NOMO-1 (cell line): ENCODE measurements at regions not wholly inside any gene's neighbourhood (a gene's known extent, or its start where the extent isn't known, plus 50 kb on each side); places are given as distances from the start of the nearest gene placed in this dataset.

ENCODE experiments used
- DNase-seq, 2 experiments: peaks; one replicate each; lab custom pipeline; 2025; ENCODE audit not compliant: unreplicated experiment in 2 of 2; lab: John Stamatoyannopoulos, UW

- no peak for DNase-seq
These were observed 152.4 kb downstream of the TOMM20 start for GRCh38 chr1:234975941-234976860.

- DNase-seq, result peak; percentile 67 to 97
These were observed 153.3 kb downstream of the TOMM20 start for GRCh38 chr1:234975122-234975940.

- DNase-seq, result no peak
These were observed 155.0 kb downstream of the TOMM20 start for GRCh38 chr1:234973426-234974250.

- no peak for DNase-seq
These were observed 156.0 kb downstream of the TOMM20 start for GRCh38 chr1:234972411-234973191.

- DNase-seq, result no peak
These were observed 156.9 kb downstream of the TOMM20 start for GRCh38 chr1:234971586-234972297.

GRCh38 chr1:234970731-234971476 lies 157.7 kb downstream of the TOMM20 start:
- no peak for DNase-seq

GRCh38 chr1:234970401-234970730 lies 158.3 kb downstream of the TOMM20 start:
- no peak for DNase-seq

DNA sequence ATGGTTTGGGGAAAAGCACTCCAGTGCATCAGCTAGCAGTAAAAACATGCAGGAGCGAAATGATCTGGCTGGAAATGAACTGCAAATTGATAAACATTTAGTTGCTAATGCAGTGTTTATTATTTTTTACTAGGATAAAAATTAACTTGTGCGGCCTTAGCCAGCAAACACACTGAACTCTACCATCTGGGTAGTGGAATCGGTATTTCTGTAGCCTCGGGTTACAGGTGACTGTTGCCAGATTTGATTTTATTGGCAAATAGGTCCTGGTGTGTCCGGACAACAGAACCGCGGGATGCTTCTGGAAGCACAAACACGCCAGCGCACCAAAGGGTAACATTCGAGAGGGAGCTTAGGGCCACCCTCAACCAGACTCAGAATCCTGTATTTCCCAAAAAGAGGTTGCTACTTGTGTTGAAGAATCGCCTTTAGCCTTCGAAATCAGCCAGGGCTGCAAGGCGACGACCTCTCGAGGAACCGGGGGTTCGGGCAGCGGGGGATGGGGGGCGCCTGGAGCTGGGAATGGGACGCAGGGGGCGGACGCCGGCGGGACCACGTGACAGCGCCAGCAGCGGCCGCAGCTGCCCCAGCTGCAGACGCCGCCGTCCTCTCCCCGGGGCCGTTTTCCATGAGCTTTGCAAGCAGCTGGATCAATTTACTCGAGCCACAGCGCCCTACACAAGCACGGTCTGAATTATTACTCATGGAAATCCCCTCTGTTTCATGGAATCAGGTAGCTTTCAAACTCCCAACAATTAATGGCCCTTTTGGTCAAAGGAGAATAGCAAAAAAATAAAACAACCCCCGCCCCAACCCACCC lies 158.8 kb downstream of the TOMM20 start:
- DNase-seq, result no peak

- DNase-seq, result no peak
These were observed 159.6 kb downstream of the TOMM20 start for GRCh38 chr1:234969011-234969441.

GRCh38 chr1:234968451-234968850 lies 160.2 kb downstream of the TOMM20 start:
- no peak for DNase-seq

GRCh38 chr1:234967121-234967520 lies 161.5 kb downstream of the TOMM20 start:
- no peak for DNase-seq

DNA sequence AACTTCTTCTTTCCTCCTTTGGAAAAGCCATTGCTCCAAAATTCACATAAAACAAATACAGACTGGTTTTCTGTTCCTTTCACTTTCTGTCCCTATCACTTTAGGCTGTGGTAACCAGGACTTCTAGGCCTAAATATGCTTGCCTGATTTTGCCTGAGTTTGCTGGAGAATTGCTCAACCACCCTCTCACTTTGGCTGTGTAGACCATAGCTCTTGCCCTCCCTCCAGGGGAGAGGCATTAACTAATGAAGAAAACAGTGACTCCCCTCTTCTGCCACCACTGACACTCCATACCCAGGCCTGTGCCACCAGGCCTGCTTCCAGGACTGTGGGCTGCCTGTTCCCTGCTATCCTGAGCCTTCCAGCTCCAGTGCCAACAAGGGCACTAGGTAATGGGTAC lies 163.5 kb downstream of the TOMM20 start:
- DNase-seq, result peak; percentile 73 to 77

DNA sequence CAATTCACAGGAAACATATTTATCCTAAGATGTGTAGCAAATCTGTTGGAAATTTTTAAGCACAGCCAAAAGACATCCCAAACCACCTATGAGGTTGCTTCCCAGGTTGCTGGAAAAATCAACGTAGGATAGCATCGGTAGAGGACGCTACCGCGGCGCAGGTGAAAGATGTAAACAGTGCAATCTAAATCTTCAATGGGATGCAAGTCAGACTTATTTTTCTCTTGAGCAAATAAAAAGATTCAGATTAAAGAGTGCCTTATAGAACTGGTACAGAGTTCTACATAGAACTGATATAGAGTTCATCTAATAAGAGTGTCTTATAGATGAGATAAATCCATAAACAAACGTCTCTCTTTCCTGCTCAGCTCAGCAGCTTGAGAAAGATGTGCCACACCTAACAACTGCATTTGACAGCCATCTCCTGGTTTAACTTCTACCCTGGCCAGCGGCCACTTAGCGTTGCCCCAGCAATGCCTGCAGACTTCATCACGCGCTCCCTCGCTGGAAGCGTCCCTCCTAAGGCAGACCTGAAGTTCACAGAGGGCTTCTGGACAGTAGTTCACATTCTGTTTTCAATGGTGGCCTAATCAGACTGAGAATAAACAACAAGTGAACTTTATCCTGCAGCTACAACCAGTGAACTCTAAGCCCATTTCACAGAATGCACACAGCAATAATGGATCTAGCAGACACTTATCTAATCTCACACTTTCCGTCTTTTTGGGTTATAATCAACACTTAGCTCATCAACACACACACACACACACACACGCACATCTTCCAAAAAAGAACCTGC lies 164.5 kb downstream of the TOMM20 start:
- no peak for DNase-seq

DNA sequence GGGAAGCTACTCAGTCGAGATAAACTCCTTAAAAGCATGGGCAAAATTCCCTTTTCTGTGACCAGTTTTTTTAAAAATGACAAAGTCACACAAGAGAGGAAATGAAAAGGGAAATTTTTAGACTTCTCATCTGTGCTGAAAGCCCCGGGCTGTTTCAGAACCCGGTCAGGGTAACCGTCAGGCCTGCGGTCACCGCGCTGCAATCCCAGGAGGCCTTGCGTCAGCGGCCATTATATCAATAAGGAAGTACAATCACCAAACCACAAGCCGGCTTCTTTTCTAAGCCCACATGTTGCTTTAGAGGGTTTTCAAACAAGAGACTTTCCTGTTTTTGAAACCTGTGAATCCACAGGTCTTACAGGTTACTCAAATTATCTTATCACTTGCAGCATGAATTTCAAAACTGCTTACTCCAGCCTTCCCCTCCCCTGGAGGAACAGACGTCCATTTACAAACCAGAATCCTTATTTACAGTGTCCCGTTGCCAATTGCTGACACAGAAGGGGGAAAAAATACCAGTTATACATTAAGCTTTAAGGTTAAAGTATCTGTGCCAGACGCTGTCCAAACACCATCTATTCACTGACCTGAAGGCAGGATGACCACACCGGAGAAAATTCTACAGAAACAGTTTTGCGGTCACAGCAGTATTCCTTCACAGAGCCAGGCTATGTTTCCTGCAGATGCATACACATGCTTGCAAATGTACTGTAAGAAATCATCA lies 165.3 kb downstream of the TOMM20 start:
- peak; percentile 94 to 99 for DNase-seq

DNA sequence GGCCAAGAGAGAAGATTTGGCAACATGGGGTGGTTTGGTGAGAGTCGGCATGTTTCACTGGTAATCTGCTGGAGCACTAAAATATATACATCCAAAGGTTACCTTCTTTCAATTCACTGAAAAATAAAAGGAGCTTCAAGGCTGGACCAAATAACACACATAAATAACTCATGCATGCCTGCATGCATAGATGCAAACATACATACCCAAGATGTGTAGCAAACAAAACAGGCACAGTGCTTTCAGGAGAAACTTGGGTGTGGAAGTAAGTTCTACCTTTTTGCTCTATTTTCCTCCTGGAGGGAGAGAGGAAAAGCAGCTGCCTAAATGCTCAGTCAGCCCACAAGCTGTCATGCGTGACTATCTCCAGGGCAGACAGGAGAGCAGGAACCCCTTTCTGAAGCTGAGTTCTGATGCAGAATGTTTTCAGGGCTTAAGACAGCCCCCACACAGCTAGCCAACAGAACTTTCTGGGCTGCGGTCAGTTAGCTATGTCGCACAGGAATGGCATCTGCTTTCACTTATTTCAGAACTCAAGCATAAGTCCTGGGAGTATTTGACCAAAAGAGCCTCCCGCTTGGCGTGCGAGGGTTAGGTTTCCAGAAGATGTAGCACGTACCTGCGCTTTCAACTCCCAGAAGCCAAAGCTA lies 166.2 kb downstream of the TOMM20 start:
- DNase-seq, result peak; percentile 67 to 78
